Tibial artery (tissue), 4 donors: ENCODE measurements at regions not wholly inside any gene's neighbourhood (a gene's known extent, or its start where the extent isn't known, plus 50 kb on each side); places are given as distances from the start of the nearest gene placed in this dataset.

ENCODE experiments used
- DNase-seq, 2 donors: peaks; one replicate each; pipeline ENCODE4 v3.0.0-alpha.2; 2019
- H3K27ac ChIP-seq, 2 donors: fragments of 200-600 bp; sonication (generic) in 1 of 2; 1 replicate in 1 of 2; 2 replicates in 1 of 2; pipeline ENCODE4 v1.5.1; 2018 to 2019; ENCODE audit warnings: mild to moderate bottlenecking in 1 of 2
- H3K27me3 ChIP-seq, 2 donors: fragments of 200-600 bp; sonication (generic) in 1 of 2; one replicate each; pipeline versions ENCODE4 v1.5.1 to v1.6.0; 2016 to 2019
- H3K36me3 ChIP-seq, 3 donors: fragments of 200-600 bp; sonication (generic) in 2 of 3; one replicate each; pipeline ENCODE4 v1.5.1; 2016 to 2019; ENCODE audit warnings: mild to moderate bottlenecking in 2 of 3
- H3K4me1 ChIP-seq, 4 donors: fragments of 200-600 bp; sonication (generic) in 2 of 4; 1 replicate in 3 of 4; 2 replicates in 1 of 4; pipeline ENCODE4 v1.5.1; 2016 to 2019
- H3K4me3 ChIP-seq, 2 donors: fragments of 200-600 bp; sonication (generic) in 1 of 2; 1 replicate in 1 of 2; 2 replicates in 1 of 2; pipeline ENCODE4 v1.5.1; 2018 to 2019; ENCODE audit warnings: mild to moderate bottlenecking in 2 of 2
- H3K9me3 ChIP-seq, 3 donors: fragments of 200-600 bp; sonication (generic) in 1 of 3; one replicate each; pipeline ENCODE4 v1.5.1; 2016 to 2019
- intact Hi-C: fragments of 100-400 bp; cut with DNase I; formaldehyde crosslinking; loops from one replicate; pipeline ENCODE4 v1.15.0; 2023; ENCODE audit warnings: low total_unique reads
- TF ChIP-seq, protein P1 (sequence below), 2 experiments: fragments of 200-600 bp in 1 of 2; fragments of 450-650 bp in 1 of 2; IDR thresholded peaks; one replicate each; pipeline ENCODE4 v1.5.1; 2017 to 2019; ENCODE audit warnings: antibody characterized with exemption in 2 of 2, mild to moderate bottlenecking in 1 of 2, moderate library complexity in 1 of 2

DNA sequence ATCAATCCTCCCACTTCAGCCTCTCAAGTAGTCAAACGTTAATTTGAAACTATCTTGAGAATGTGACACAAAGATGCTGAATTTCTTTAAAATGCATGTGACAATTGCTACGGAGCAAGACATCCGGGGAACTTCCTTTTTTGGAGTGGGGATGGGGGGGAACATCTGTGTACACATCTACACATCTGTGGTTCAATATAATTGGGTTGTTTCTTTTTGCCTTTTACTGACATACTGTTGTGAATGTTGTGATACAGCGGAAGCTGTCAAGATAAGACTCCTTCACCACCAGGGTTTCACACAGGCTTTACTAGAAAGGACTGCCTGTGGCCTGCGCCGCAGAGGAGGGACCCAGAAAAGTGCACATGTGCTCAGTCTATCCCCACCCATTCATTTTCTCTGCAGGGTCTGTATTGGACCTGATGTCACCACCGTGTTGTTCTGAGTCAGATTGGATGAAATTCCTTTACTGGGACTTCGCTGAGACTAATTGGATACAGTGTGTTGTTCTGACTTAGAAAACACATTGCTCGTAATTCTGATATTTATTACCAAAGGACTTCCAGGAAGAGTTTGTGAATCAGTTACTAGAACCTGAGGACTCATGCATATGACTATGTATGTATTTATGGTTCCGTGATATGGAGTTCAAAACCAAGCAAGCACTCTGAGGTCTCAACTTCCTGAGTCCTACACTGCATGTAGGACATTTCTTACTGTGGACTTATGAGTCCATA lies 98.7 kb upstream of the SGK1 start:
- H3K27ac ChIP-seq, result no peak overlapping the region

DNA sequence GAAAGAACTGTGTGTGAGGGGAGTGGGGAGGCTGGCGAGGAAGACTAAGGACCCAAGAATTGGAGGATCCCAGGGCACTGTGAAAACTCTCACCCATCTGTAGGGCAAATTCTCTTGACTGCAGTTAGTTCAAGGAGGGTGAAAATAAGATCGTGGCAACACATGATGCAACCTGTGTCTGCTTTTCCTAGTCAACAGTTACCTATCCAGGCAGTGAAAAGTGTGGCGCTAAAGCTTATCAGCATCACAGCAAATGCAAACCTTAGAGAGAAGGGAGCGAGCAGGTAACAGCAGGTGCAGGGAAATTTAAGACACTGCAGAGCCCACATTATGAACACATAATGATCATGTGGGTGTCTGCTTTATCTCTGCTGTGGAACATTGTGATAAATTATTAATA lies 97.7 kb upstream of the SGK1 start:
- Histone ChIP-seq H3K9me3 (peaks cover 0 to 5% (median 4%) of the 10 kb centered on the region in 3 donors), H3K4me3 (no peak overlapping the region), H3K36me3 (no peaks in the 10 kb centered on the region), H3K4me1 (peaks cover 0 to under 1% (median 0%) of the 10 kb centered on the region in 4 donors), H3K27me3 (no peaks in the 10 kb centered on the region), H3K27ac (no peak overlapping the region)
- intact Hi-C loops, result no loop called here
- TF ChIP-seq, protein P1, sequence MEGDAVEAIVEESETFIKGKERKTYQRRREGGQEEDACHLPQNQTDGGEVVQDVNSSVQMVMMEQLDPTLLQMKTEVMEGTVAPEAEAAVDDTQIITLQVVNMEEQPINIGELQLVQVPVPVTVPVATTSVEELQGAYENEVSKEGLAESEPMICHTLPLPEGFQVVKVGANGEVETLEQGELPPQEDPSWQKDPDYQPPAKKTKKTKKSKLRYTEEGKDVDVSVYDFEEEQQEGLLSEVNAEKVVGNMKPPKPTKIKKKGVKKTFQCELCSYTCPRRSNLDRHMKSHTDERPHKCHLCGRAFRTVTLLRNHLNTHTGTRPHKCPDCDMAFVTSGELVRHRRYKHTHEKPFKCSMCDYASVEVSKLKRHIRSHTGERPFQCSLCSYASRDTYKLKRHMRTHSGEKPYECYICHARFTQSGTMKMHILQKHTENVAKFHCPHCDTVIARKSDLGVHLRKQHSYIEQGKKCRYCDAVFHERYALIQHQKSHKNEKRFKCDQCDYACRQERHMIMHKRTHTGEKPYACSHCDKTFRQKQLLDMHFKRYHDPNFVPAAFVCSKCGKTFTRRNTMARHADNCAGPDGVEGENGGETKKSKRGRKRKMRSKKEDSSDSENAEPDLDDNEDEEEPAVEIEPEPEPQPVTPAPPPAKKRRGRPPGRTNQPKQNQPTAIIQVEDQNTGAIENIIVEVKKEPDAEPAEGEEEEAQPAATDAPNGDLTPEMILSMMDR (IDR thresholded peaks at IDR 0.05), result no peak
- no peak for DNase-seq

More for the DNA sequence above, 98.7 kb upstream of the SGK1 start:
- no peaks in the 10 kb centered on the region for H3K4me1 ChIP-seq
- TF ChIP-seq, protein P1 (IDR thresholded peaks at IDR 0.05), result no peak
- DNase-seq, result no peak
- no peak overlapping the region for H3K4me3 ChIP-seq
- H3K27me3 ChIP-seq, result no peaks in the 10 kb centered on the region
- H3K9me3 ChIP-seq, result peaks cover 0 to 5% (median 3%) of the 10 kb centered on the region in 3 donors
- intact Hi-C loops, result no loop called here
- H3K36me3 ChIP-seq, result no peaks in the 10 kb centered on the region

DNA sequence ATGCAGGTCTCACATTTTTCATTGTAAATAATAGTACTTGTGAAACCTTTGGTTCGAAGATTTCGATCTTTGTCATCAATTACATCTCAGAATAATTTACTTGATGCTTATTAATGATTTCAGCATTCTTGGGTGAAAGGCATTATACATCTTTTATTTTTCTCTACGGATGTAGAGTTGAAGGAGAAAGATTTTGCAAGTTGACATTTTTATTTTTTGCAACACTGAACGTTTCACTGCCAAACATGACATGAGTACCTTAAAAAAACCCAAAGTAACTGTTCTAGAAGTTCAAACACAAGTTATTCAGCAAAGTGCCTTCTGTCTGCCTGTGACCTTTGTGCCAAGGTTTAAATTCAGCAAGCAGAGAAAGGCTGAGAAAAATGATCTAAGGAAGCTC lies 97.3 kb upstream of the SGK1 start:
- Histone ChIP-seq H3K9me3 (peaks cover 0 to 5% (median 4%) of the 10 kb centered on the region in 3 donors), H3K4me1 (peaks cover 0 to 5% (median 0%) of the 10 kb centered on the region in 4 donors), H3K4me3 (no peak overlapping the region), H3K36me3 (no peaks in the 10 kb centered on the region), H3K27ac (no peak overlapping the region), H3K27me3 (no peaks in the 10 kb centered on the region)
- intact Hi-C loops, result no loop called here
- TF ChIP-seq, protein P1 (IDR thresholded peaks at IDR 0.05), result no peak
- DNase-seq, result no peak

DNA sequence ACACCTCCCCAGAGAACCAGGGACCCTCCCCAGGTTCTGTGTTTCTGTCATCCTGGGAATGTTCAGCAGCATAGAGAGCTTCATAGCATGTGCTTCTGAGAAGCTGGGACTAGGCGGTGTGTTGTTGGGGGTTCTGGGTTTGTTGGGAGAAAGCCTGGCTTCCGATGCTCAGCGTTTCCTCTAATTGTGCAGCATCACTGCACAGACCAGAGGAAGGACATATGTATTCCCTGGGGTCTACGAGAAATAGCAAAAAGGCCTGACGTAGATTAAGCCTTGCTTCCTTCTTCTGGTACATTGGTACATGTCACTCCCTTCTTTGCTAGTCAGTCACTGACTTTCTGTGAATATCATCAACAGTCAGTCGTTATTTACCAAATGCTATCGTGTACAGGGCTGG lies 96.9 kb upstream of the SGK1 start:
- Histone ChIP-seq H3K36me3 (no peaks in the 10 kb centered on the region), H3K4me1 (peaks cover 0 to 7% (median 0%) of the 10 kb centered on the region in 4 donors), H3K4me3 (no peak overlapping the region), H3K27me3 (no peaks in the 10 kb centered on the region), H3K27ac (no peak overlapping the region), H3K9me3 (peaks cover 0 to 5% (median 4%) of the 10 kb centered on the region in 3 donors)
- intact Hi-C loops, result no loop called here
- TF ChIP-seq, protein P1 (IDR thresholded peaks at IDR 0.05), result no peak
- no peak for DNase-seq

DNA sequence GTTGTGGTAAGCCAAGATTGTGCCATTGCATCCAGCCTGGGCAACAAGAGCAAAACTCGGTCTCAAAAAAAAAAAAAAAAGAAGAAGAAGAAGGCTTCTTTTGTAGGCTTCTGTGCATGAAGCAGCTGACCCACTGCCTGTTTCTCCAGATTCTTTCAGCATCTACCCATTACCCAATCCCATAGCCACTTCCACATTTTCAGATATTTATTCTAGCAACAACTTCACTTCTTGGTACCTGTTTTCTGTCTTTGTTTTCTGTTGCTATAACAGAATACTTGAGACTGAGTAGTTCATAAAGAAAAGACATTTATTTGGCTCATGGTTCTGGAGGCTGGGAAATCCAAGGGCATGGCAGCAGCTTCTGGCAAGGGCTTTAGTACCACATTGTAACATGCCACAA lies 95.3 kb upstream of the SGK1 start:
- Histone ChIP-seq H3K9me3 (peaks cover 0 to 5% (median 4%) of the 10 kb centered on the region in 3 donors), H3K27ac (no peak overlapping the region), H3K36me3 (no peaks in the 10 kb centered on the region), H3K27me3 (no peaks in the 10 kb centered on the region), H3K4me1 (peaks cover 0 to 7% (median 0%) of the 10 kb centered on the region in 4 donors), H3K4me3 (no peak overlapping the region)
- intact Hi-C loops, result no loop called here
- TF ChIP-seq, protein P1 (IDR thresholded peaks at IDR 0.05), result no peak
- no peak for DNase-seq
